D721Med (cell line): ENCODE measurements at regions not wholly inside any gene's neighbourhood (a gene's known extent, or its start where the extent isn't known, plus 50 kb on each side); places are given as distances from the start of the nearest gene placed in this dataset.
"Not testable (repeated sequence)": the region's sequence is repeated elsewhere in the genome, so short reads cannot be mapped to it uniquely, and the experiment has no call there.

Experiments used
- DNase-seq: peaks from one replicate; pipeline ENCODE4 v3.0.0; 2011; ENCODE audit warnings: low spot score; ENCODE audit not compliant: insufficient read length
- FAIRE-seq: peaks from 2 replicates; lab custom pipeline; 2011; peaks lifted over from hg19 to GRCh38; lab: Jason Lieb, UNC
- TF ChIP-seq, protein P1 (sequence below): IDR thresholded peaks from 2 replicates; pipeline ENCODE4 v1.5.1; 2012; ENCODE audit warnings: mild to moderate bottlenecking, control low read depth; ENCODE audit not compliant: insufficient read depth; ENCODE audit errors: missing control alignments

DNA sequence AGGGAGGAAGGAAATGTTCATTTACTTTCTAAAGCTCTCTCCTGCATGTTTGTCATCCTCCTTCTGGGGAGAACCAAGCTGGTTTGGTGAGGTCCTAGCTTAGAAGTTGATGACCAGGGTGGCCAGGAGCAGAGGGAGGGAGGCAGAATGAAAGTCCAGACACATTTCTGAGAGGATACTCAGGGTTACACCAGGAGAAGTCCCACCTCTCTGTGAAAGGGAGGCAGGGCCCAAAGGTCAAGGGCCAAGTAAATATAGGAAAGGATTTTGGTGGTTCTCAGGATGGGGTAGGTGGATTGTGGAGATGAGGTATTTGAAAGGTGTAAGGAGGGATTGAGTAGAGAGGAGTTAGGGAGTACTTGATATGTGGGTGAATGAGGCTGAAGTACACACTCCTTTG lies 58.0 kb upstream of the FBXO11 start:
- TF ChIP-seq, protein P1, sequence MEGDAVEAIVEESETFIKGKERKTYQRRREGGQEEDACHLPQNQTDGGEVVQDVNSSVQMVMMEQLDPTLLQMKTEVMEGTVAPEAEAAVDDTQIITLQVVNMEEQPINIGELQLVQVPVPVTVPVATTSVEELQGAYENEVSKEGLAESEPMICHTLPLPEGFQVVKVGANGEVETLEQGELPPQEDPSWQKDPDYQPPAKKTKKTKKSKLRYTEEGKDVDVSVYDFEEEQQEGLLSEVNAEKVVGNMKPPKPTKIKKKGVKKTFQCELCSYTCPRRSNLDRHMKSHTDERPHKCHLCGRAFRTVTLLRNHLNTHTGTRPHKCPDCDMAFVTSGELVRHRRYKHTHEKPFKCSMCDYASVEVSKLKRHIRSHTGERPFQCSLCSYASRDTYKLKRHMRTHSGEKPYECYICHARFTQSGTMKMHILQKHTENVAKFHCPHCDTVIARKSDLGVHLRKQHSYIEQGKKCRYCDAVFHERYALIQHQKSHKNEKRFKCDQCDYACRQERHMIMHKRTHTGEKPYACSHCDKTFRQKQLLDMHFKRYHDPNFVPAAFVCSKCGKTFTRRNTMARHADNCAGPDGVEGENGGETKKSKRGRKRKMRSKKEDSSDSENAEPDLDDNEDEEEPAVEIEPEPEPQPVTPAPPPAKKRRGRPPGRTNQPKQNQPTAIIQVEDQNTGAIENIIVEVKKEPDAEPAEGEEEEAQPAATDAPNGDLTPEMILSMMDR = no peak
- no peak for DNase-seq
- no peak for FAIRE-seq

DNA sequence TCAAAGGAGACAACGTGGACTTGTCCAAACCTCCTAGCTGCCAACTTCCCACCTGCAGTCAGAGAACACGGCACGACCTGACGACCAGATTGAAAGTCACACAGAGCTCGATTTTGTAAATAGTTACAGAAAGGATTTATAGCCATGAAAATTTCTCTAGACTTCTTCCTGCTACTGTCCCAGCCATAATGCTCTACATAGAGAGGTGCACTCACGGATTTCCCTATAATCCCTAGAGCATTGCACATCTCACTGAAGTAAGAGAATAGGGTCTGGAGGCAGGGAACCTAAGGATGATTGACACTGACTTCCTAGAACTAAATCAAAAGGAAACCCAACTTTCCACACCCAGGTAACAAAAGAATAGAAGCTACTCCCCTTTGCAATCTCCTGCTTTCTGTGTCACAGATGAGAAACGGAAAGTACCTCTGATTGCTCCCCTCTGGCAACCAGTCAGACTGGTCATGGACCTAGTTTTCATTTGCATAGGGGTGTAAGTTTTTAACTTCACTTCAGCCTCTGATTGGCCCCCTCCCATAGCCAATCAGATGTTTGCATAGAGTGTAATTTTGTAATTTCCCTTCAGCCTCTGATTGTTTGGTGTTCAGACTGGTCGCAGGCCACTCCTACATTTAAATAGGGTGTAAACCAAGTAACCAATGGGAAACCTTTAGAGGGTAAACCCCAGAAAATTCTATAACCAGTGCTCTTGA lies 58.6 kb upstream of the FBXO11 start:
- DNase-seq (no peak), FAIRE-seq (no peak)
- TF ChIP-seq, protein P1 = no peak

DNA sequence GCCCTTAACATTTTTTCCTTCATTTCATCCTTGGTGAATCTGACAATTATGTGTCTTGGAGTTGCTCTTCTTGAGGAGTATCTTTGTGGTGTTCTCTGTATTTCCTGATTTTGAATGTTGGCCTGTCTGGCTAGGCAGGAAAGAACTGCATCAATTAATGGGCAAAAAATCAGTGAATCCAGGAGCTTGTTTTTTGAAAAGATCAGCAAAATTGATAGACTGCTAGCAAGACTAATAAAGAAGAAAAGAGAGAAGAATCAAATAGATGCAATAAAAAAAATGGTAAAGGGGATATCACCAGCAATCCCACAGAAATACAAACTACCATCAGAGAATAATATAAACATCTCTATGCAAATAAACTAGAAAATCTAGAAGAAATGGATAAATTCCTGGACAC lies 70.4 kb upstream of the FBXO11 start:
- DNase-seq, FAIRE-seq: not testable (repeated sequence)

DNA sequence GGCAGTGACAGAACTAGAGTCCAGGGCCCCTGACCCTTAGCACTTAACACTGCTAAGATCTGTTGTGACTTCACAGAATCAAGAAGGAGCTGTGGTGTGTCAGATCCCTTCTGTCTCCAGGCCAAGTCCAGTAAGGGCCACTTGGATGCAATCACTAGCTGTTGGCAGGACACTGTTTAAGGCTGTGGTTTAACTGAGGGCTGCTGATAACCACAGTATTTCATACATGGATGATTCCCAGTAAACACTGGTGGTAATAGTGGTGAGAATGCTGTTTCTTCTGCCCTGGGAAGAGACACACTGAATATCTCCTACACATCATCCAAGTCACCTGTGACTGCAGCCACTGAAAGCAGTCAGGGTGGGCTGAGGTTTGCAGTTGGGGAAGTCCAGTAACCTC lies 77.7 kb upstream of the FBXO11 start:
- TF ChIP-seq, protein P1 = no peak
- DNase-seq = no peak
- FAIRE-seq = no peak

DNA sequence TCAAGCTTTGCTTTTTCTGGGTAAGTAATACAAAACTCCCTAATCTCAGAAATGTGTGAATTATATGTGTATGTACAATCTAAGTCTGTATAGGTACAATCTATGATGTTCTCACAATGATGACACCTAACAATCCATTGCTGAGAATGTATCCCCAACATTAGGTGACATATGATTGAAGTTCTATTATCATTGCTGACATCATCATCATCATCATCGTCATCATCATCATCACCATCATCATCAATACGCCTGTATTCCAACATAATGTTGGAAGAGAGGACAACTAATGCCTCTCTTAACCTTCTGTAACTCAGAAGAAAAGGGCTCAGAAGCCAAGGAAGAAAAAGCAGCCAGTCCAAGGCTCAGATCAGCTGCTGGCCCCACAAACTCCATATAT lies 84.2 kb upstream of the FBXO11 start:
- TF ChIP-seq, protein P1 = no peak
- DNase-seq (no peak), FAIRE-seq (no peak)

DNA sequence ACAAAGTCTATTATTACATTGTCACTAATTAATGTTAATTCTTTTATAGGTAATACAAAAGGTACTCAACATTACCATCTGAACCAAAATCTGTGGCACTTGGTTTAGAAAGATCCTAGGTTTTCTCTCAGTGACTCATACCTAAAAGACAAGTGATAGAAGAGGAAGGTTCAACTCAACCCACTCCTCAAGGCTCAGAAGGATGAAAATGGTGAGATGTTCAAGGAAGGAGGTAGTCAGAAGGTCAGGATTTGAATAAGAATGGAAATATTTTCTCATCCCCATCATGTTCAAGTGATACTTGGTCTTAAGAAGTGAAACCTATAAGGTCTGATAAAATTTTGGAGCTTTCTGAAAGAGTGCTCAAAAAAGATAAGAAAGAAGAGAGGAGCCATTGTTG lies 86.4 kb upstream of the FBXO11 start:
- DNase-seq (no peak), FAIRE-seq (no peak)
- TF ChIP-seq, protein P1 = no peak

DNA sequence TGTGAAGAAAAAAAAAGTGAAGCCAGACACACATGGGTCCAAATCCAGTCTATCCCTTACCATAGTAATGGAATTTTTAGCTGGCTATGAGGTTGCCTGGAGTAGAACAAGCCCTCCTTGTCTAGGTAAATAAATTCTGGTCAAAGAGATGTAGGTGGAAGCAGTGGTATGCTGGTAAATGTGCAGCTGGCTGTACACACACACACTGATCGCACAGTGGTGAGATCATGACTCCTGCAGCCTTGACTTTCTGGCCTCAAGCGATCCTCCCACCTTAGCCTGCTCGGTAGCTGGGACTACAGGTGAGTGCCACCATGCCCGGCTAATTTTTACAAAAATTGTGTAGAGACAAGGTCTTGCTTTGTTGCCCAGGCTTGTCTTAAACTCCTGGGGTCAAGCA lies 90.5 kb upstream of the FBXO11 start:
- FAIRE-seq (no peak), DNase-seq (no peak)
- TF ChIP-seq, protein P1 = no peak

DNA sequence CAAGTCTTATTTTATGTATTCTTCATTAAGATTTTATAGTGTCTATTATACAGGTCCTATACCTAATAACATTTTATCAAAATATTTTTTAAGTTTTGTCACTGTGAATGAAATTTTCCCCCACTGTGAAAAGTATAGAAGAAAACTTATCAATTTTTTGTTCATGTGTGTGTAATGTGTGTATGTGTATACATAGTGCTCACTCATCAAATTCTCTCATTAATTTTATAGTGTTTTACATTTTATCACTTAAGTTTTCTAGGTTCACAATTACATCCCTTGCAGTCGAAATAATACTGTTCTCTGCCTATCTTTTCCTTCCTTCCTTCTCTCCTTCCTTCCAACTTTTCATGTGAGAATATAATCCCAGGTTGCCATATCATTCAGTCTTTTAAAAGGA lies 93.2 kb upstream of the FBXO11 start:
- no peak for FAIRE-seq
- no peak for DNase-seq
- TF ChIP-seq, protein P1 = no peak
